ENCODE measurements at regions not wholly inside any gene's neighbourhood (a gene's known extent, or its start where the extent isn't known, plus 50 kb on each side); places are given as distances from the start of the nearest gene placed in this dataset.

GRCh38 chr12:111247083-111247783 is 121.7 kb downstream of the PHETA1 start:
- TF ChIP-seq POLR2A (IDR thresholded peaks at IDR 0.05) = no peak
- TF ChIP-seq CTCF (IDR thresholded peaks at IDR 0.05) = no peak
- TF ChIP-seq EP300 (IDR thresholded peaks at IDR 0.05) = no peak
